HAP-1 (cell line): ENCODE measurements at regions not wholly inside any gene's neighbourhood (a gene's known extent, or its start where the extent isn't known, plus 50 kb on each side); places are given as distances from the start of the nearest gene placed in this dataset.

Experiments used
- DNase-seq, 2 experiments: peaks; one replicate each; pipeline ENCODE4 v3.0.0-alpha.2; 2016 to 2020; ENCODE audit warnings: low spot score in 2 of 2
- H3K27me3 ChIP-seq: fragments of 250-450 bp; sonication (Bioruptor Pico); 2 replicates; pipeline ENCODE4 v1.5.1; 2020; ENCODE audit warnings: low read depth, mild to moderate bottlenecking, moderate library complexity
- H3K36me3 ChIP-seq: fragments of 250-450 bp; sonication (Bioruptor Pico); replicated peaks from 2 replicates; pipeline ENCODE4 v1.5.1; 2020; ENCODE audit warnings: mild to moderate bottlenecking
- H3K4me1 ChIP-seq: fragments of 250-450 bp; sonication (Bioruptor Pico); 2 replicates; pipeline ENCODE4 v1.5.1; 2020; ENCODE audit warnings: mild to moderate bottlenecking
- H3K4me3 ChIP-seq: fragments of 250-450 bp; sonication (Bioruptor Pico); 2 replicates; pipeline ENCODE4 v1.5.1; 2020; ENCODE audit warnings: mild to moderate bottlenecking, moderate library complexity
- H3K9me3 ChIP-seq: fragments of 250-450 bp; sonication (Bioruptor Pico); 2 replicates; pipeline ENCODE4 v1.5.1; 2020; ENCODE audit warnings: mild to moderate bottlenecking, moderate library complexity
- in situ Hi-C: fragments of 300-500 bp; cut with MboI; formaldehyde crosslinking; loops from 3 replicates; pipeline ENCODE4 v1.14.3; 2020; ENCODE audit warnings: low sequenced_read_pairs, inconsistent platforms, mixed read lengths

GRCh38 chr20:50242548-50242862, 51.9 kb downstream of the CEBPB start:
- Histone ChIP-seq H3K4me1 (no peaks in the 10 kb centered on the region), H3K36me3 (no peaks in the 10 kb centered on the region), H3K4me3 (no peak overlapping the region), H3K9me3 (no peaks in the 10 kb centered on the region), H3K27me3 (peaks cover 10% of the 10 kb centered on the region)
- DNase-seq: no peak
- in situ Hi-C loops: no loop called here

- Histone ChIP-seq H3K4me3 (no peak overlapping the region), H3K4me1 (no peaks in the 10 kb centered on the region)
- DNase-seq: peak in 1 of 2 experiments; percentile 42
Measured at GRCh38 chr20:50242863-50243609, 52.4 kb downstream of the CEBPB start.

GRCh38 chr20:50243610-50244351, 53.2 kb downstream of the CEBPB start:
- in situ Hi-C loops: no loop called here

More at GRCh38 chr20:50242863-50243609, 52.4 kb downstream of the CEBPB start:
- no peaks in the 10 kb centered on the region for H3K36me3 ChIP-seq
- peaks cover 10% of the 10 kb centered on the region for H3K27me3 ChIP-seq
- no peaks in the 10 kb centered on the region for H3K9me3 ChIP-seq
- in situ Hi-C loops: no loop called here

GRCh38 chr20:50244352-50245149, 53.9 kb downstream of the CEBPB start:
- H3K9me3 ChIP-seq: no peaks in the 10 kb centered on the region
- H3K4me3 ChIP-seq: no peak overlapping the region
- peaks cover 10% of the 10 kb centered on the region for H3K27me3 ChIP-seq
- in situ Hi-C loops: no loop called here
- H3K36me3 ChIP-seq: no peaks in the 10 kb centered on the region
- DNase-seq: no peak
- H3K4me1 ChIP-seq: no peaks in the 10 kb centered on the region

More at GRCh38 chr20:50243610-50244351, 53.2 kb downstream of the CEBPB start:
- no peaks in the 10 kb centered on the region for H3K4me1 ChIP-seq
- no peak for DNase-seq
- H3K9me3 ChIP-seq: no peaks in the 10 kb centered on the region
- H3K4me3 ChIP-seq: no peak overlapping the region
- H3K27me3 ChIP-seq: peaks cover 10% of the 10 kb centered on the region
- H3K36me3 ChIP-seq: no peaks in the 10 kb centered on the region

GRCh38 chr20:50245498-50246366, 55.1 kb downstream of the CEBPB start:
- peaks cover 10% of the 10 kb centered on the region for H3K27me3 ChIP-seq
- no peaks in the 10 kb centered on the region for H3K9me3 ChIP-seq
- no peaks in the 10 kb centered on the region for H3K4me1 ChIP-seq
- no peak overlapping the region for H3K4me3 ChIP-seq
- DNase-seq: no peak
- H3K36me3 ChIP-seq: no peaks in the 10 kb centered on the region
- in situ Hi-C loops: no loop called here

- no peak for DNase-seq
- H3K9me3 ChIP-seq: no peaks in the 10 kb centered on the region
- H3K4me1 ChIP-seq: no peaks in the 10 kb centered on the region
- no peaks in the 10 kb centered on the region for H3K36me3 ChIP-seq
- H3K4me3 ChIP-seq: no peak overlapping the region
- in situ Hi-C loops: no loop called here
- peaks cover 7% of the 10 kb centered on the region for H3K27me3 ChIP-seq
Measured at GRCh38 chr20:50246367-50247195, 56.0 kb downstream of the CEBPB start.

- no peak for DNase-seq
- H3K4me1 ChIP-seq: no peaks in the 10 kb centered on the region
- H3K36me3 ChIP-seq: no peaks in the 10 kb centered on the region
- in situ Hi-C loops: no loop called here
- H3K4me3 ChIP-seq: no peak overlapping the region
- H3K9me3 ChIP-seq: no peaks in the 10 kb centered on the region
- H3K27me3 ChIP-seq: peaks cover 5% of the 10 kb centered on the region
Measured at GRCh38 chr20:50247196-50248094, 56.8 kb downstream of the CEBPB start.

GRCh38 chr20:50248104-50248641, 57.5 kb downstream of the CEBPB start:
- DNase-seq: no peak
- in situ Hi-C loops: no loop called here
- Histone ChIP-seq H3K4me1 (no peaks in the 10 kb centered on the region), H3K27me3 (no peaks in the 10 kb centered on the region), H3K36me3 (no peaks in the 10 kb centered on the region), H3K9me3 (no peaks in the 10 kb centered on the region), H3K4me3 (no peak overlapping the region)

GRCh38 chr20:50249447-50250388, 59.1 kb downstream of the CEBPB start:
- Histone ChIP-seq H3K4me3 (no peak overlapping the region), H3K9me3 (no peaks in the 10 kb centered on the region), H3K36me3 (no peaks in the 10 kb centered on the region), H3K4me1 (no peaks in the 10 kb centered on the region), H3K27me3 (no peaks in the 10 kb centered on the region)
- in situ Hi-C loops: no loop called here
- DNase-seq: no peak

- Histone ChIP-seq H3K27me3 (no peaks in the 10 kb centered on the region), H3K4me3 (no peak overlapping the region), H3K4me1 (no peaks in the 10 kb centered on the region), H3K9me3 (no peaks in the 10 kb centered on the region), H3K36me3 (no peaks in the 10 kb centered on the region)
- no peak for DNase-seq
- in situ Hi-C loops: no loop called here
Measured at GRCh38 chr20:50250679-50251382, 60.2 kb downstream of the CEBPB start.
